ENCODE measurements at regions not wholly inside any gene's neighbourhood (a gene's known extent, or its start where the extent isn't known, plus 50 kb on each side); places are given as distances from the start of the nearest gene placed in this dataset.

- no peak for TF ChIP-seq CTCF (conservative IDR thresholded peaks at IDR 0.05; ENCODE audit: low read depth)
- no peak for DNase-seq (ENCODE audit: low spot score)
- POLR2A ChIA-PET (ENCODE audit: low non-redundant PET) = no interaction called here
- H3K27ac ChIP-seq = no peak overlapping the region
- CTCF ChIA-PET = interaction anchor here (0.7 to 1.1 kb wide), 2 partner anchors 13 to 21 kb away, joined by 3 read pairs; no protein-coding TSS in a partner anchor
Measured at GRCh38 chr5:152882621-152883020, 477.5 kb upstream of the NMUR2 start.

GRCh38 chr5:152883066-152883775, 478.1 kb upstream of the NMUR2 start:
- no peak for DNase-seq (ENCODE audit: low spot score)
- CTCF ChIA-PET = interaction anchor here (0.7 to 1.1 kb wide), 2 partner anchors 13 to 22 kb away, joined by 3 read pairs; no protein-coding TSS in a partner anchor

GRCh38 chr5:152884006-152884405, 478.9 kb upstream of the NMUR2 start:
- DNase-seq (ENCODE audit: low spot score) = no peak
- POLR2A ChIA-PET (ENCODE audit: low non-redundant PET) = no interaction called here
- CTCF ChIA-PET = no interaction called here
- no peak overlapping the region for H3K27ac ChIP-seq
- TF ChIP-seq CTCF (conservative IDR thresholded peaks at IDR 0.05; ENCODE audit: low read depth) = no peak

More at GRCh38 chr5:152883066-152883775, 478.1 kb upstream of the NMUR2 start:
- POLR2A ChIA-PET (ENCODE audit: low non-redundant PET) = no interaction called here
- H3K27ac ChIP-seq = no peak overlapping the region
- TF ChIP-seq CTCF (conservative IDR thresholded peaks at IDR 0.05; ENCODE audit: low read depth) = no peak

- POLR2A ChIA-PET (ENCODE audit: low non-redundant PET) = no interaction called here
- CTCF ChIA-PET = no interaction called here
- no peak for TF ChIP-seq CTCF (conservative IDR thresholded peaks at IDR 0.05; ENCODE audit: low read depth)
- no peak overlapping the region for H3K27ac ChIP-seq
- no peak for DNase-seq (ENCODE audit: low spot score)
Measured at GRCh38 chr5:152900332-152900731, 495.3 kb upstream of the NMUR2 start.

GRCh38 chr5:152901754-152902153, 496.7 kb upstream of the NMUR2 start:
- no peak for TF ChIP-seq CTCF (conservative IDR thresholded peaks at IDR 0.05; ENCODE audit: low read depth)
- ChIA-PET CTCF (no interaction called here), POLR2A (ENCODE audit: low non-redundant PET) (no interaction called here)
- H3K27ac ChIP-seq = no peak overlapping the region
- no peak for DNase-seq (ENCODE audit: low spot score)

- ChIA-PET POLR2A (ENCODE audit: low non-redundant PET) (no interaction called here), CTCF (interaction anchor here (0.8 kb wide), 1 partner anchor 36 kb away, joined by 4 read pairs; no protein-coding TSS in a partner anchor)
- no peak overlapping the region for H3K27ac ChIP-seq
- DNase-seq (ENCODE audit: low spot score) = no peak
- no peak for TF ChIP-seq CTCF (conservative IDR thresholded peaks at IDR 0.05; ENCODE audit: low read depth)
Measured at GRCh38 chr5:152905286-152905685, 500.2 kb upstream of the NMUR2 start.

Measured in RWPE1 (cell line).